ENCODE measurements at regions not wholly inside any gene's neighbourhood (a gene's known extent, or its start where the extent isn't known, plus 50 kb on each side); places are given as distances from the start of the nearest gene placed in this dataset.

DNA sequence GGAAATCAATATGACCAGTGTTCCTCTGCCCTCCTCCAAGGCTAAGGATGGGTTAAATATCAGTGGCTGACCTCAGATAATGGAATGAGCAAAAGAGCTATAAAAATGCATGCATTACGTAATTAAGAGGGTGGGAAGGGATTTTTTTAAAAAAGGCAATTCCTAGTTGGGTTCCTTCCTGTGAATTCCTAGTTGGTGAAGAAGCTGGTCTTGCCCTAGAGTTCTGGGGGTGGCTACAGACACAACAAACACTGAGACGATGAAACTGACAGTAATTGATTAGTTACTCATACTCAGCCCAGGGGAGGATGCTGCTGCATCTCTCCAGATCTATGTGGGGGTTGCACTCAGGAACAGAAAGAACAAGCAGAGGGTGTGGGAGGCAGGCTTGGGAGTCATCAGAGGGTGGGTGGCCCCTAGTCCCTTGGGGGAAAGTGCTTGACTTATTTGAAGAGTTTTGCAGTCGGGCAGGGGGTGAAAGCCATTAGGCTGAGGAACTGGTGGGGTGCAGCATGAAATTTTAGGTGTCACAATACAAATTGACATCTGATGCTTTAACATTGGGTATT, 662.0 kb upstream of the FRG1 start:
- Histone ChIP-seq H3K9me3 (ENCODE audit: control insufficient read depth, insufficient read depth, low read depth, low read length) (no peaks in the 10 kb centered on the region), H3K36me3 (ENCODE audit: control insufficient read depth, insufficient read depth, low read length) (no peaks in the 10 kb centered on the region), H3K4me3 (ENCODE audit: low read depth in 2 of 2, low read length in 2 of 2) (no peak overlapping the region), H3K4me1 (ENCODE audit: control insufficient read depth, insufficient read depth, low read length) (no peaks in the 10 kb centered on the region), H3K27ac (ENCODE audit: low read length) (no peak overlapping the region), H3K27me3 (ENCODE audit: control insufficient read depth, insufficient read depth, low read length) (no peaks in the 10 kb centered on the region)
- intact Hi-C loops (cut with micrococcal nuclease; ENCODE audit: unreplicated experiment) (no loop called here), in situ Hi-C loops (cut with HindIII; ENCODE audit: low pct_unique_long_range_greater_than_20kb, low sequenced_read_pairs) (no loop called here)
- BruUV-seq (replicated peaks) = no TSS peak
- no peak for DNase-seq (ENCODE audit: low read depth, low spot score)
- ChIA-PET CTCF (no interaction called here), POLR2A (no interaction called here)
- no peak for TF ChIP-seq TCF7L2 (IDR thresholded peaks at IDR 0.05; ENCODE audit: low read depth, low read length)
- no peak for TF ChIP-seq SIN3A (IDR thresholded peaks at IDR 0.05; ENCODE audit: borderline replicate concordance, insufficient read depth, low read depth, low read length)
- no peak for TF ChIP-seq REST (IDR thresholded peaks at IDR 0.05; ENCODE audit: insufficient read depth in 1 of 2, low read depth in 2 of 2, low read length in 1 of 2)
- TF ChIP-seq, protein P1, sequence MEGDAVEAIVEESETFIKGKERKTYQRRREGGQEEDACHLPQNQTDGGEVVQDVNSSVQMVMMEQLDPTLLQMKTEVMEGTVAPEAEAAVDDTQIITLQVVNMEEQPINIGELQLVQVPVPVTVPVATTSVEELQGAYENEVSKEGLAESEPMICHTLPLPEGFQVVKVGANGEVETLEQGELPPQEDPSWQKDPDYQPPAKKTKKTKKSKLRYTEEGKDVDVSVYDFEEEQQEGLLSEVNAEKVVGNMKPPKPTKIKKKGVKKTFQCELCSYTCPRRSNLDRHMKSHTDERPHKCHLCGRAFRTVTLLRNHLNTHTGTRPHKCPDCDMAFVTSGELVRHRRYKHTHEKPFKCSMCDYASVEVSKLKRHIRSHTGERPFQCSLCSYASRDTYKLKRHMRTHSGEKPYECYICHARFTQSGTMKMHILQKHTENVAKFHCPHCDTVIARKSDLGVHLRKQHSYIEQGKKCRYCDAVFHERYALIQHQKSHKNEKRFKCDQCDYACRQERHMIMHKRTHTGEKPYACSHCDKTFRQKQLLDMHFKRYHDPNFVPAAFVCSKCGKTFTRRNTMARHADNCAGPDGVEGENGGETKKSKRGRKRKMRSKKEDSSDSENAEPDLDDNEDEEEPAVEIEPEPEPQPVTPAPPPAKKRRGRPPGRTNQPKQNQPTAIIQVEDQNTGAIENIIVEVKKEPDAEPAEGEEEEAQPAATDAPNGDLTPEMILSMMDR (IDR thresholded peaks at IDR 0.05) = no peak
- no peak for TF ChIP-seq POLR2AphosphoS5 (IDR thresholded peaks at IDR 0.05; ENCODE audit: low read depth, low read length)
- ATAC-seq = no peak

DNA sequence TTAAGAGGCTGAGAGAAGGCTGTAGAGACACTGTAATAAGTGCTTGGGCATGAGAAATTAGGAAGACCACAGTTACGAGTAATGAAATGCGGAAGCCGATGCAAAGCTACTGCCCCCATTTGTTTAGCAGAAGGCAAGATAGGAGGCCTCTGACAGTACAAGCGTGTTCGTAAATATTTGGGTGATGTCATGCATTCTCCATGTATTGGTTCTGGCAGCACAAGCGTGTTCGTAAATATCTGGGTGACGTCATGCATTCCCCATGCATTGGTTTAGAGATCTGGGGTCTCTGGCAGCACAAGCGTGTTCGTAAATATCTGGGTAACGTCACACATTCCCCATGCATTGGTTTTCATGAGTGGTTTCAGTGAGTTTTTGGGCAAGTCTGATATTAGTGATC, 661.5 kb upstream of the FRG1 start:
- Histone ChIP-seq H3K27me3 (ENCODE audit: control insufficient read depth, insufficient read depth, low read length) (no peaks in the 10 kb centered on the region), H3K36me3 (ENCODE audit: control insufficient read depth, insufficient read depth, low read length) (no peaks in the 10 kb centered on the region), H3K4me1 (ENCODE audit: control insufficient read depth, insufficient read depth, low read length) (no peaks in the 10 kb centered on the region), H3K4me3 (ENCODE audit: low read depth in 2 of 2, low read length in 2 of 2) (no peak overlapping the region), H3K9me3 (ENCODE audit: control insufficient read depth, insufficient read depth, low read depth, low read length) (no peaks in the 10 kb centered on the region), H3K27ac (ENCODE audit: low read length) (no peak overlapping the region)
- intact Hi-C loops (cut with micrococcal nuclease; ENCODE audit: unreplicated experiment) = no loop called here
- BruUV-seq (replicated peaks) = no TSS peak
- CTCF ChIA-PET = no interaction called here
- in situ Hi-C loops (cut with HindIII; ENCODE audit: low pct_unique_long_range_greater_than_20kb, low sequenced_read_pairs) = no loop called here
- no peak for TF ChIP-seq SIN3A (IDR thresholded peaks at IDR 0.05; ENCODE audit: borderline replicate concordance, insufficient read depth, low read depth, low read length)
- TF ChIP-seq REST (IDR thresholded peaks at IDR 0.05; ENCODE audit: insufficient read depth in 1 of 2, low read depth in 2 of 2, low read length in 1 of 2) = no peak
- TF ChIP-seq, protein P1 (IDR thresholded peaks at IDR 0.05) = no peak
- TF ChIP-seq TCF7L2 (IDR thresholded peaks at IDR 0.05; ENCODE audit: low read depth, low read length) = no peak
- TF ChIP-seq POLR2AphosphoS5 (IDR thresholded peaks at IDR 0.05; ENCODE audit: low read depth, low read length) = no peak
- POLR2A ChIA-PET = no interaction called here
- DNase-seq (ENCODE audit: low read depth, low spot score) = no peak
- no peak for ATAC-seq
